ENCODE measurements at regions not wholly inside any gene's neighbourhood (a gene's known extent, or its start where the extent isn't known, plus 50 kb on each side); places are given as distances from the start of the nearest gene placed in this dataset.

DNA sequence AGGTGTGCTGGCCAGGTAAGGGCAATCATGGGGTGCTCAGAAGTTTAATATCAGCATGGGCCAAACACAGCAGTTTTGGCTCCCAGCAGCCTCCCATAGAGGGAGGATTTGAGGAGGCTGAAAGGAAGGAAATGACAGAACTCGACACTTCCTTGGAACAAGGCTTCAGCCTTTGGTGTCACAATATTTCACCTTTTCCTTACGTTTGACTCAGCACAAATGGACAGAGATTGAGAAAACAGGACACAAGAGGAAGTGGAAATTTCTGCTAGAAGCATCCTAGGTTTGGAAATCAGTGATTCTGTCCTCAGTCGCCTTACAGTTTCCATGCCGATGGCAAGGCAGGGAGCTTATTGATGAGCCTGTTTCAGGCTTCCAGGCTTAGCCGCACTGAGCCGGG is 181.4 kb downstream of the MAF start:
- TF ChIP-seq, protein P1, sequence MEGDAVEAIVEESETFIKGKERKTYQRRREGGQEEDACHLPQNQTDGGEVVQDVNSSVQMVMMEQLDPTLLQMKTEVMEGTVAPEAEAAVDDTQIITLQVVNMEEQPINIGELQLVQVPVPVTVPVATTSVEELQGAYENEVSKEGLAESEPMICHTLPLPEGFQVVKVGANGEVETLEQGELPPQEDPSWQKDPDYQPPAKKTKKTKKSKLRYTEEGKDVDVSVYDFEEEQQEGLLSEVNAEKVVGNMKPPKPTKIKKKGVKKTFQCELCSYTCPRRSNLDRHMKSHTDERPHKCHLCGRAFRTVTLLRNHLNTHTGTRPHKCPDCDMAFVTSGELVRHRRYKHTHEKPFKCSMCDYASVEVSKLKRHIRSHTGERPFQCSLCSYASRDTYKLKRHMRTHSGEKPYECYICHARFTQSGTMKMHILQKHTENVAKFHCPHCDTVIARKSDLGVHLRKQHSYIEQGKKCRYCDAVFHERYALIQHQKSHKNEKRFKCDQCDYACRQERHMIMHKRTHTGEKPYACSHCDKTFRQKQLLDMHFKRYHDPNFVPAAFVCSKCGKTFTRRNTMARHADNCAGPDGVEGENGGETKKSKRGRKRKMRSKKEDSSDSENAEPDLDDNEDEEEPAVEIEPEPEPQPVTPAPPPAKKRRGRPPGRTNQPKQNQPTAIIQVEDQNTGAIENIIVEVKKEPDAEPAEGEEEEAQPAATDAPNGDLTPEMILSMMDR (IDR thresholded peaks at IDR 0.05): no peak
- no peak for TF ChIP-seq CBFB (CRISPR knock-in tag; IDR thresholded peaks at IDR 0.05; ENCODE audit: low read depth)
- no peak for TF ChIP-seq TCF7 (CRISPR knock-in tag; IDR thresholded peaks at IDR 0.05; ENCODE audit: low read depth)
- TF ChIP-seq, protein P2, sequence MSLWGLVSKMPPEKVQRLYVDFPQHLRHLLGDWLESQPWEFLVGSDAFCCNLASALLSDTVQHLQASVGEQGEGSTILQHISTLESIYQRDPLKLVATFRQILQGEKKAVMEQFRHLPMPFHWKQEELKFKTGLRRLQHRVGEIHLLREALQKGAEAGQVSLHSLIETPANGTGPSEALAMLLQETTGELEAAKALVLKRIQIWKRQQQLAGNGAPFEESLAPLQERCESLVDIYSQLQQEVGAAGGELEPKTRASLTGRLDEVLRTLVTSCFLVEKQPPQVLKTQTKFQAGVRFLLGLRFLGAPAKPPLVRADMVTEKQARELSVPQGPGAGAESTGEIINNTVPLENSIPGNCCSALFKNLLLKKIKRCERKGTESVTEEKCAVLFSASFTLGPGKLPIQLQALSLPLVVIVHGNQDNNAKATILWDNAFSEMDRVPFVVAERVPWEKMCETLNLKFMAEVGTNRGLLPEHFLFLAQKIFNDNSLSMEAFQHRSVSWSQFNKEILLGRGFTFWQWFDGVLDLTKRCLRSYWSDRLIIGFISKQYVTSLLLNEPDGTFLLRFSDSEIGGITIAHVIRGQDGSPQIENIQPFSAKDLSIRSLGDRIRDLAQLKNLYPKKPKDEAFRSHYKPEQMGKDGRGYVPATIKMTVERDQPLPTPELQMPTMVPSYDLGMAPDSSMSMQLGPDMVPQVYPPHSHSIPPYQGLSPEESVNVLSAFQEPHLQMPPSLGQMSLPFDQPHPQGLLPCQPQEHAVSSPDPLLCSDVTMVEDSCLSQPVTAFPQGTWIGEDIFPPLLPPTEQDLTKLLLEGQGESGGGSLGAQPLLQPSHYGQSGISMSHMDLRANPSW (CRISPR knock-in tag; conservative IDR thresholded peaks at IDR 0.05; ENCODE audit: low read depth): no peak
- no peak for TF ChIP-seq MXD4 (CRISPR knock-in tag; IDR thresholded peaks at IDR 0.05; ENCODE audit: borderline replicate concordance)
- TF ChIP-seq FOXK1 (CRISPR knock-in tag; IDR thresholded peaks at IDR 0.05): no peak
- TF ChIP-seq SP1 (CRISPR knock-in tag; conservative IDR thresholded peaks at IDR 0.05): no peak
- TF ChIP-seq, protein P3, sequence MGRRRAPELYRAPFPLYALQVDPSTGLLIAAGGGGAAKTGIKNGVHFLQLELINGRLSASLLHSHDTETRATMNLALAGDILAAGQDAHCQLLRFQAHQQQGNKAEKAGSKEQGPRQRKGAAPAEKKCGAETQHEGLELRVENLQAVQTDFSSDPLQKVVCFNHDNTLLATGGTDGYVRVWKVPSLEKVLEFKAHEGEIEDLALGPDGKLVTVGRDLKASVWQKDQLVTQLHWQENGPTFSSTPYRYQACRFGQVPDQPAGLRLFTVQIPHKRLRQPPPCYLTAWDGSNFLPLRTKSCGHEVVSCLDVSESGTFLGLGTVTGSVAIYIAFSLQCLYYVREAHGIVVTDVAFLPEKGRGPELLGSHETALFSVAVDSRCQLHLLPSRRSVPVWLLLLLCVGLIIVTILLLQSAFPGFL (CRISPR knock-in tag; IDR thresholded peaks at IDR 0.05; ENCODE audit: borderline replicate concordance): no peak
- TF ChIP-seq, protein P4, sequence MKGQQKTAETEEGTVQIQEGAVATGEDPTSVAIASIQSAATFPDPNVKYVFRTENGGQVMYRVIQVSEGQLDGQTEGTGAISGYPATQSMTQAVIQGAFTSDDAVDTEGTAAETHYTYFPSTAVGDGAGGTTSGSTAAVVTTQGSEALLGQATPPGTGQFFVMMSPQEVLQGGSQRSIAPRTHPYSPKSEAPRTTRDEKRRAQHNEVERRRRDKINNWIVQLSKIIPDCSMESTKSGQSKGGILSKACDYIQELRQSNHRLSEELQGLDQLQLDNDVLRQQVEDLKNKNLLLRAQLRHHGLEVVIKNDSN (CRISPR knock-in tag; IDR thresholded peaks at IDR 0.05): no peak
- TF ChIP-seq, protein P5, sequence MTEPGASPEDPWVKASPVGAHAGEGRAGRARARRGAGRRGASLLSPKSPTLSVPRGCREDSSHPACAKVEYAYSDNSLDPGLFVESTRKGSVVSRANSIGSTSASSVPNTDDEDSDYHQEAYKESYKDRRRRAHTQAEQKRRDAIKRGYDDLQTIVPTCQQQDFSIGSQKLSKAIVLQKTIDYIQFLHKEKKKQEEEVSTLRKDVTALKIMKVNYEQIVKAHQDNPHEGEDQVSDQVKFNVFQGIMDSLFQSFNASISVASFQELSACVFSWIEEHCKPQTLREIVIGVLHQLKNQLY (CRISPR knock-in tag; IDR thresholded peaks at IDR 0.05): no peak
- TF ChIP-seq, protein P6, sequence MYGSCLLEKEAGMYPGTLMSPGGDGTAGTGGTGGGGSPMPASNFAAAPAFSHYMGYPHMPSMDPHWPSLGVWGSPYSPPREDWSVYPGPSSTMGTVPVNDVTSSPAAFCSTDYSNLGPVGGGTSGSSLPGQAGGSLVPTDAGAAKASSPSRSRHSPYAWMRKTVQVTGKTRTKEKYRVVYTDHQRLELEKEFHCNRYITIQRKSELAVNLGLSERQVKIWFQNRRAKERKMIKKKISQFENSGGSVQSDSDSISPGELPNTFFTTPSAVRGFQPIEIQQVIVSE (CRISPR knock-in tag; IDR thresholded peaks at IDR 0.05; ENCODE audit: borderline replicate concordance): no peak
